Hematopoietic multipotent progenitor cell treated with erythropoietin and hydrocortisone succinate and interleukin-3 and kit ligand, for 6 days (in vitro differentiated cells): ENCODE measurements at regions not wholly inside any gene's neighbourhood (a gene's known extent, or its start where the extent isn't known, plus 50 kb on each side); places are given as distances from the start of the nearest gene placed in this dataset.

Experiments
- DNase-seq: peaks from one replicate; pipeline ENCODE4 v3.0.0-alpha.2; 2015

DNA sequence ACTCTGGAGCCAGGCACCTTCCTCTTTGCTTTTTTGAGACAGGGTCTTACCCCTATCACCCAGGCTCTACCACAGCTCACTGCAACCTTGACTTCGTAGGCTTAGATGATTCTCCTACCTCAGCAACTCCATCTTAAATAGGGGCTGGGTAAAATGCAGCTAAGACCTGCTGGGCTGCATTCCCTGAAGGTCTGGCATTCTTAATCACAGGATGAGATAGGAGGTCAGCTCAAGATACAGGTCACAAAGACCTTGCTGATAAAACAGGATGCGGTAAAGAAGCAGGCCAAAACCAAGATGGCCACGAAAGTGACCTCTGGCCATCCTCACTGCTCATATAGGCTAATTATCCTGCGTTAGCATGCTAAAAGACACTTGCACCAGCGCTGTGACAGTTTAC, 770.8 kb upstream of the PRKX start:
- DNase-seq = no peak

DNA sequence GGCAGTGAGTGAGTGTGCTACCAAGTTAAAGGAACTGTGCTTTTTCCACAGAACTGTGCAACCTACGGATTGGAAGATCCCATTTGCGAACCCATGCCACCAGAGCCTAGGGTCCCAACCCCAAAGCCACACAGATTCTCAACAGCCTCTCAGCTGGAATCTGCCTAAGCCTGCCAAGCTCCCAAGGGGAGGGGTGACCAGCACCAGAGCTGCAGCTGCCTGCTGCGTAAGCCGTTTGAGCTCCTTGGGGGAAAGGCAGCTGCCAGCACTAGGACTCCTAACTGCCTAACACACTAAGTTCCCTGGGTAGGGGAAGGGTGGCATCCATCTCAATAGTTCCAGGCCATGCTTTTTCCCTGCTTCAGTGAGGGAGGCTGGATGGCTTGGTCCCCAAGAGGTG, 738.1 kb upstream of the PRKX start:
- no peak for DNase-seq

DNA sequence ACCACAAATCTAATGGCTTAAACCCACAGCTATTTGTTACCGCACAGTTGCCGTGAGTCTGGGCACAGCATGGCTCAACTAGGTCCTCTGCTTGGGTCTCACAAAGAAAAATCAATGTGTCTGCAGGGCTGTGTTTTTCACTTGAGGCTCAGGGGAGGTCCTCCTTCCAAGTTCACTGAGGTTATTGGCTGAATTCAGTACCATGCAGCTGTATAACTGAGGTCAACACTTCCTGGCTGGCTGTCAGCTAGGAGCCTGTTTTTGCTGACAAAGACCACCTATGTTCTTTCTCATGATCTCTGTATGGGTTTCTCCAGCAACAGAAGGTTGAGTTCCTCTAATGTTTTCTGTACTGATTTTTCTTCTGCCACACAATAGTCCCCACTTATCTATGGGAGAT, 736.7 kb upstream of the PRKX start:
- no peak for DNase-seq

DNA sequence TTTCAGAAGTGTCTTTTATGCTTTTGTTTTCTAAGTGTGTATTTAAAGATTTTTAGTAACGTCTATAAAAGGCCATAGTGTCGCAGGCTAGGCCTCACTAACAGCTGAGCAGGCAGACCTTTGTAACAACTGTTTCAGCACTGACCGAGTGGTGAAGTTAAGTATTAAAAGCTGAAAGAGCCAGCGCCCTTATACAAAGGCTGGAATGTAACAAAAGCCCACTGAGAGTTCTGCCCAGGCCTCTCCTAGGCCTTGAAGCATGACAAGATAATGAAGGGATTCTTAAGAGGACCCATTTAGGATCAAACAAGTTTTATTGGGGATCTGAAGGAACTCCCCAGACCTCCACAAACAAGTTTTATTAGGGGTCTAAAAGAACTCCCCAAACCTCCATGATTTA, 722.5 kb upstream of the PRKX start:
- DNase-seq = no peak

DNA sequence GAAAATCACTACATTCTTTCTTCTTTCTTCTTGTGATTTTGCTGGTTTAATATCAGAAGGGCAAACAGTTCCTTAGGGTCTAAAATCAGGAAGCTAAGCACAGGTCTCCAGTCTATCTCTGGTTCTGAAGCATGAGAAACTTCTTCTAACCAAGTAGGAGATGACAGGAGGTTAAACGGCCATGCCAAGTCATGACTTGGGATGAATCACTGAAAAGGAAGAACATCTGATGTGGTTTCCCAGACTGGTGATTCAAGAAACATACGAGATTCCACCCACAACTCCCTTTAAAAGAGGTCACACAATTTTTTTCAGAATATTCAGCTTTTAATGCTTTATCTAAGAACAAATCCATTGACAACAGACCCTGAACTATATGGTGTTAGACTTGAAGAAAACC, 684.0 kb upstream of the PRKX start:
- no peak for DNase-seq

DNA sequence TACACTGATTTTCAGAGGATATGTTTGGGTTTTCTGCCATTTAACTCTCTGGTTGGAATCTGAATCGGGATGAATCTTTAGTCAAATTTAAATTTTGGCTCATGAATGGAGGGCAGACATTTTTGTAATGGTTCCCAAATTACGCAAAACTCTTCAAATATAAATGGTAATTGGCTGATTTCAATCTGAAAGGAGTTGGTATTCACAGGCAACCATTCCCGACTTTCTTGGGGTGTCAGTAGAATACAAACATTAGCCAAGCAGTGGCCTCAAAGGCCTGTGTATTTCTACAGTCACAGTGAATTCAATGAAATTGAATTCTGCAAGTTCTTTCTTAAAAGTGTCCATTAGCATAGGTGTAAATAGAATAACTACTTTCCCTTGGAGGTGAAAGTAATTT, 668.8 kb upstream of the PRKX start:
- no peak for DNase-seq

DNA sequence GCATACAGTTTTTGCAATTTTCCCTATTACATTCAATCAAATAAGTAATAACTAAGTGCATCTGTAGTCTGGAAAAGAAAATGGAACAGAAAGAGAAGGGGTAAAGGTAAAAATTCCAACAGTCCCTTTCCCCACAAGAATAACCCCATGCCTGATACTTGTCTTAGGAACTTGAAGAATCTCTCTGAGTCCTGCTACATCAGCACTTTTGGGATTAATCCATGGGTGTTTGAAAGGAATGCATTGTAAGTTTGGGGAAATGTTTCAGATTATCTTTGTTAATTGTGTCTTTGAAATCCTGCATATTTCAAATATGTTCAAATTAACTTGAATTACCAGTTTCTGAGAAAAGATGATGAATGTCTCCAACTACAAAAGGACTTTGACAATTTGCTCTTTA, 667.3 kb upstream of the PRKX start:
- no peak for DNase-seq

DNA sequence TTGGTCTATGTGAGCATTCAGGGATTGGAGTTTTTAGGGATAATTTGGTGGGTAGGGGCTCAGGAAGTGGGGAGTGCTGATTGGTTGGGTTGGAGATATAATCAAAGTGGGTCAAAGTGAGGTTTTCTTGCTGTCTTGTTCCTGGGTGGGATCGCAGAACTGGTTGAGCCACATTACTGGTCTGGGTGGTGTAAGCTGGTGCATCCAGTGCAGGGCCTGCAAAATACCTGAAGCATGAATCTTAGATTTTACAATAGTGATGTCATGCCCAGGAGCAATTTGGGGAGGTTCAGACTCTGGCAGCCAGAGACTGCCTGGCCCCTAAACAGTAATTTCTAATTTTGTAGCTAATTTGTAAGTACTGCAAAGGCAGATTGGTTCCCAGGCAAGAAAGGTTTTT, 665.6 kb upstream of the PRKX start:
- DNase-seq = no peak

DNA sequence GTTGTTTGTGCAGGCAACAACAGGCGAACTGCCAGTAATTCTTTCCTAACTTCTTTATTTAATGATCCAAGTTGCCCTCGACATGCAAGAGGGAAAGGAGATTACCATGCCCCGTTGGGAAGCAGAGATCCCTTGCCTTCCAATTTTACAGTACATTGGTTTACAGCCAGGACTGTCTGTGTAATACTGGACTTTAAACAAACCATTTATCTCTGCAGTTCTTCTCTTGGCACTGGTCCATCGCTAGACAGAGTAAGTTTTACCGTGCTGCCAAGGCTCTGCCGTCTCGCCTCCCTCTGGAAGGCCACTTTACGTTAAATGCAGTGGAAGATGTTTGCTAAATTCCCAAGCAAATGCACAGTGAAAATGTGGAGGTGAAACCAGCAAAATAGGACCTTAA, 660.3 kb upstream of the PRKX start:
- DNase-seq = no peak

DNA sequence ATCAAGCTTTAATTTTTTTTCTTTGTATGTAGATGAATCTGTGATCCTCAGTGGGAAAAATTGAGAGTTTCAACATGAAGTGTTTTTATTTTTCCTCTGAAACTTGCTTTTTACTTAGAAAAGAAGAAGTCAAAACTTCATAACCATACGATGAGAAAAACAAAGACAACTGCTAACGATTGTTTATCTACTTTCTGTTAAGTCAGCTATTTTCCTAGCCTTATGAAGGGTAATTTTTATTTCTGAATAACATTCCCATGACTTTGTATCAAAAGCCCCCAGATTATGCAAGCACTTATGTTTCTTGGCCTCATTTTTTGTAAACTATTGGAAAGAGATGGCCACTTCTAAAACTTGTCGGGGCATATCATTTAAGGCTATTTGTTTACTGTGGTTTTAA, 645.1 kb upstream of the PRKX start:
- no peak for DNase-seq

DNA sequence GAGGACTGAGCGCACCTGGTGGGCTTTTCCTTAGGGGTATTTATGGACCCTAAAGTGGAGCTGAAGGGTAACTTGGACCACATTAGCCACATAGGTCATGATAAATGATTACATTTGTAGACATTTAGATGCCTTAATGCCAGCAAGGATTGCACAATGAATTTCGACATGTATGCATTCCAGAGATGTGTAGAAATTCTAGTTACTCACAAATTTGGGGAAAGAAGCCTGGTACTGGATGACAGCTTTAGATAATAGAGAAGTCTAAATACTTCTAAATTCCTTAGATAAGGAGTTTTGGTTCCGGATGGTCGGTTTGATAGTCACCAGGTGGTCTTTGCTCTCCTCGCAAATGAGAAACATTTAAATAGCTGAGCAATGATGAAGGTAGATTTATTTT, 609.5 kb upstream of the PRKX start:
- no peak for DNase-seq

DNA sequence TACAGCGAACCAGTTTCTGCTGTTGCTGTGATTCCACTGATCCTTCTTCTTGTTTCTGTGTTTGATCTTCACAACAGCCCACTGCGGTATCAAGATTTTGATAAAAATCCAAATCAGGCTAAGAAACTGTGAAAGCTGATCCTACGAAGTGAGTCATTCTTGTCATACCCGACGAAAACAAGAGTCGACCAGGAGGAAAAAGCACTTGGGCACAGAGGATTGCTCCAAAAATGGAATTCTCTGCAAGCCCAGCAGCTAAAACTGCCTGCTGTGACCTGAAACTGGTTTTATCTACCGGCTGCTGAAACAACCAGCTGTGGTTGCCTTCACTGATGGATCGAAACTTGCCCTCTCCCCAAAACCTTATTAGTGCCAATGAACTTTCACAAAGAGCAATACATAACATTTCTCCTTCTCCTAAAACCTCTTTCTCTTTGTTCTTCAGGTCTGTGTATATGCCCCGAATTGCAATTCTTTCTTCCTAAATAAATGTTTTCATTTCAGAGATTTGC, 607.0 kb upstream of the PRKX start:
- no peak for DNase-seq

DNA sequence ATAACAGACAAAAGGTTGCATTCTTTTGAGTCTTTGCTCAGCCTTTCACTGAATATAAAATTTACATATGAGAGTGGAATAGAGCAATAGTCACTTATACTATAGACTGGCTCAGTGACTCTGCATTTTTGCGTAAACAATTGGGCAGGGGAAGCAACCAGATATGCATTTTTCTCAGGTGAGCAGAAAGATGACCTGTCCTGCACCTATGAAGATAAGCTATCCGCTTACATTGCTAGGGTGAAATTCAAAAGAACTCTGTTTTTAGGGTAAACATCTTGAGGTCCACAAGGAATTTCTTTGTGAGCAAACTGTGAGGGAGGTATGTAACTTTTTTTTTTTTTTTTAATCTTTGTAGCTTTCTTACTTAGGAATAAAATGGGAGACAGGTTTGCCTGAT, 602.4 kb upstream of the PRKX start:
- DNase-seq = no peak

DNA sequence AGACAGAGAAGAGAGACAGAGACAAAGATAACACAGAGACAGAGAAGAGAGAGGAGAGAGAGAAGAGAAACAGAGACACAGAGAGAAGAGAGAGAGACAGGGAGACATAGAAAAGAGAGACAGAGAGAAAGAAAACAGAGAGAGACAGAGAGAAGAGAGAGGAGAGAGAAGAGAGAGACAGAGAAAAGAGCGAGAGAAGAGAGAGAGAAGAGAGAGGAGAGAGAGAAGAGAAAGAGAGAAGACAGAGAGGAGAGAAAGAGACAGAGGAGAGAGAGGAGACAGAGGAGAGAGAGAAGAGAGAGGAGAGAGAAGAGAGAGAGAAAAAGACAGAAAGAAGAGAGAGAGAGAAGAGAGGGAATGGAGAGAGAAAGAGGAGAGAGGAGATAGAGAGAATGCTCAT, 601.1 kb upstream of the PRKX start:
- no peak for DNase-seq

DNA sequence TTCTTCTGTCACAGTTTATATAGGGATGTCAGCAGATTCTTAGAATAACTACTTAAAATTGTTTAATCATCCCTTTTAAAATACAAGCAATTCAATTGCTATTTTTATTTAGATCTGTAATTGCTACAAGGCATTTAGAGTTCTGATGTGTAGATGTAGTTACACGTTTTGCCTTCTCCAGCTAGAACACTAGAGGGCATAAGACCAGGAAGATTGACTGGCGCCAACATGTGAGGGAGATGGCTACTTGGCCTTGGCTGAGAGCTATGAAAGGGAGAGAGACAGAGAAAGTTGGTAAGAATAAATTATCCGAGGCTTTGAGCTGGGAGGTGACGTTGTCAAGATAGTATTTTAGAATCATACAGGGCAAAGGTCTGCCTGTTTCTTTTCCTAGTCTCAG, 563.7 kb upstream of the PRKX start:
- no peak for DNase-seq

DNA sequence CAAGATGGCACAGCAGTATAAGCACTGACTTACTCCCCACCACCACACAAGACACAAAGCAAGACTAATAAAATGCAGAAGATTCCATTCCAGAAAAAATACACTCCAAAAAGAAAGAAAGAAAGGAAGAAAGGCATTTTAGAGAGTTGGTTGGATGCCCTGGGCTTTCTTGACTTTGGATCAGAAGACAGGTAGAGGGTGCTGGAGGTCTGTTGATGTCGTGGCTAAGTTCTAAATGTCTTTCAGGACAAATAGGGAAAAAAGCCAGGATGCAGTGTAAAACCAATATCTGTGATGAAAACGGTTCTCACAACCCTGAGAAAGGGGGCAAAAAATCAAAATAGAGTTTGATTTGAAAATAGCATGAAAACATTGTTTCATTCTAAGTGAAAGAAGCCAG, 555.2 kb upstream of the PRKX start:
- no peak for DNase-seq

DNA sequence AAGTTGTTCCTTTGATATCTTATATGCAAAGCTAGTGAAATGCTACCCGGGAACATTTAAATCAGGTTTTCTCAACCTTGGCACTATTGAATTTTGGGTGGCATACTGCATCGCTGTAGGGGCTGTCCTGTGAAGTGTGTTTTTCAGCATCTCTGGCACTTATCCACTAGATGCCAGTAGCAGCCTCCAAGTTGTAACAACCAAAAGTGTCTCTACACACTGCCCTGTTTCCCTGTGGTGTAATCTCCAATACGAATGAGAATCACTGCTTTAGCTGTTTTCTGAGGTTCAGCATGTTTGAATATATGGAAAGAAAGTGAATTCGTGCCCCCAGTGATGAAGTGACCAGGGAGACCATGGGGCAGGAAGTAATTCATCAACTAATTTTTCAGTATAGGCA, 551.6 kb upstream of the PRKX start:
- no peak for DNase-seq

DNA sequence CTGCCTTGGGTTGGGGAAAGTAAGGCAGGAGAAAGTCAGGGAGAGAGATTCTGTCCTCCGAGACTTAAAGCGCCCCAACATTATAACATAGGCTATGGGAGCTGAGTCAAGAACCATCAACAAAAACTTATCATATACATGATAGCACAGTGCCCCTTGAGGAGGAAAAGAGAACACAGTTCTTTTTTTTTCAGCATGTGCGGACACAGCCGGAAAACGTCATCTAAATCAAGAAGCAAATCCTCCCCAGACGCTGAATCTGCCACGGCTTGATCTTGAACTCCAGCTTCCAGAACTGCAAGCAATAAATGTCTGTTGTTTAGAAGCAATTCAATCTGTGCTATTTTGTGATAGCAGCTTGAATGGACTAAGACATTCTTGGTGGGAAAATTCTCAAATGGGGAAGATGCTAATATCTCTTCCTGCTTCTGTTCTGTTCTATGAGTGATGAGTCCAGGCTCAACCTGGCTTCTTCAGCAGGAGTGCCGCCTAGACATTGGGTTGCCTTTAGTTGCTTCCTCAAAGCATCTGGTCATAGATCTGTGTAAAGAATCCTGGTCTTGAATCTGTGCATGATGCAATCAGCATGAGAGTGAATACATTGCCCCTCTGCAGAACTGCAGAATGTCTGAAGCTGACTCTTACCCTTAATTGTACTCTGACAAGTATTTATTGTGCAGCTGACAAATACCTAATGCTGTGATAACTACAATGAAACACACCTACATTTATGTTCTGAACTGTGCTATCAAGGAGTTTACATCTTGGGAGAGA, 549.8 kb upstream of the PRKX start:
- no peak for DNase-seq

DNA sequence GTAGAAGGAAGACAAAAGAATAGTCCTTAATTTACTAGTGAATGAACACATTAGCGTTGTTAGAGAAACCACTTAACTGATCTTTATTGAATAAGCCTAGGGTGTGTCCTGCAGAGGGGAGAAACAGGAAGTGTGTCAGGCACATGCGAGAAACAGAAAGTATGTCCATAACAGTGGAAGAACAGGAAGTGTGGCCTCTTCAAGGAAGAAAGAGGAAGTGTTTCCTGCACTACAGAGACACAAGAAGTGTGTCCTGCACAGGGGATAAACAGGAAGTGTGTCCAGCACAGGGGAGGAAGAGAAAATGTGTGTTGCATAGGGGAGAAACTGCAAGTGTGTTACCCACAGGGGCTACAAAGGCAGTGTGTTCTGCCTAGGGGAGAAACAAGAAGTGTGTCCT, 539.6 kb upstream of the PRKX start:
- DNase-seq = no peak

DNA sequence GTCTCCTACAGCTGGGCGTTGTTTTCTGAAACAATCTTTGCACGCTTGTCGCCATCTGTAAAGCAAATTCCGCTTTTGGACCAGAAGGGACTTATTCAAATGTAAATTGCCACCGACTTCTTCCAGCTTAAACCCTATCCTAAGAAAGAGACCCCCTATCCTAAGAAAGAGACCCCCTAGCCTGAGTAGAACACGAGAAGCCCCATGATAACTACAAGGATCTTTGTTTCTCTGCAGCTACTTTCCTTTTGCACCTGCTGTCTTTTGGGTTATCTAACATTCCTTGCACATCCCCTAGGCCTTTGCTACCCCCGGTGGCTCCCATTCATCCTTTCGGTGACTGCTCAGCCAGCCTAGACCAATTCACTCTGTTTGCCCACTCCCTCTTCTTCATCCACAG, 536.0 kb upstream of the PRKX start:
- no peak for DNase-seq

DNA sequence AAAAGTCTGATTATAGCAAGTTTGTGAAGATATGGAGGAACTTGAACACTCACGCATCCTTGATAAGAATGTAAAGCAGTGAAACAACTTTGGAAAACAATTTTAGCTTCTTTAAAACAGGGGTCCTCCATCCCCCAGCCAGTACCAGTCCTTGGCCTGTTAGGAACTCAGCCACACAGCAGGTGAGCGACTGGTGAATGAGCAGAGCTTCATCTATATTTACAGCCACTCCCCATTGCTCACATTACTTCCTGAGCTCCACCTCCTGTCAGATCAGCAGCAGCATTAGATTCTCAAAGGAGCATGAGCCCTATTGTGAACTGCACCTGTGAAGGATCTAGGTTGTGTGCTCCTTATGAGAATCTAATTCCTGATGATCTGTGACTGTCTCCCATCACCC, 530.3 kb upstream of the PRKX start:
- DNase-seq = no peak

DNA sequence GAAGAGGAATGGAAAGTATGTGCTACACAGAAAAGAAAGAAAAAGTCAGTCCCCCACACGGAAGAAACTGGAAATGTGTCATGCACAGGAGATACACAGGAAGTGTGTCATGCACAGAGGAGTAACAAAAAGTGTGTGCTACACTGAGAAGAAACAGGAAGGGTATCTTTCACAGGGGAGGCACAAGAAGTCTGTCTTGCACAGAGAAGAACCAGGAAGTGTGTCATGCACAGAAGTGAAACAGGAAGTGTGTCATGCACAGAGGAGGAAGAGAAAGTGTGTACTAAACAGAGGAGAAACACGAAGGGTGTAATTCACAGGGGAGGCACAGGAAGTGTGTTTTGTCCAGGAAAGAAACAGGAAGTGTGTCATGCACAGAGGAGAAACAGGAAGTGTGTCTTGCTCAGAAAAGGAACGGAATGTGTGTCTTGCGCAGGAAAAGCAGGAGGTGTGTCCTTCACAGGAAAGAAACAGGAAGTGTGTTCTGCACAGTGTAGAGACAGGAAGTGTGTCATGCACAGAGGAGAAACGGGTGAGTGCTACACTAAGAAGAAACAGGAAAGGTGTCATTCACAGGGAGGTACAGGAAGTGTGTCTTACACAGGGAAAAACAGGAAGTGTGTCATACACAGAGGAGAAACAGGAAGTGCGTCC, 527.2 kb upstream of the PRKX start:
- DNase-seq = peak; percentile 10

DNA sequence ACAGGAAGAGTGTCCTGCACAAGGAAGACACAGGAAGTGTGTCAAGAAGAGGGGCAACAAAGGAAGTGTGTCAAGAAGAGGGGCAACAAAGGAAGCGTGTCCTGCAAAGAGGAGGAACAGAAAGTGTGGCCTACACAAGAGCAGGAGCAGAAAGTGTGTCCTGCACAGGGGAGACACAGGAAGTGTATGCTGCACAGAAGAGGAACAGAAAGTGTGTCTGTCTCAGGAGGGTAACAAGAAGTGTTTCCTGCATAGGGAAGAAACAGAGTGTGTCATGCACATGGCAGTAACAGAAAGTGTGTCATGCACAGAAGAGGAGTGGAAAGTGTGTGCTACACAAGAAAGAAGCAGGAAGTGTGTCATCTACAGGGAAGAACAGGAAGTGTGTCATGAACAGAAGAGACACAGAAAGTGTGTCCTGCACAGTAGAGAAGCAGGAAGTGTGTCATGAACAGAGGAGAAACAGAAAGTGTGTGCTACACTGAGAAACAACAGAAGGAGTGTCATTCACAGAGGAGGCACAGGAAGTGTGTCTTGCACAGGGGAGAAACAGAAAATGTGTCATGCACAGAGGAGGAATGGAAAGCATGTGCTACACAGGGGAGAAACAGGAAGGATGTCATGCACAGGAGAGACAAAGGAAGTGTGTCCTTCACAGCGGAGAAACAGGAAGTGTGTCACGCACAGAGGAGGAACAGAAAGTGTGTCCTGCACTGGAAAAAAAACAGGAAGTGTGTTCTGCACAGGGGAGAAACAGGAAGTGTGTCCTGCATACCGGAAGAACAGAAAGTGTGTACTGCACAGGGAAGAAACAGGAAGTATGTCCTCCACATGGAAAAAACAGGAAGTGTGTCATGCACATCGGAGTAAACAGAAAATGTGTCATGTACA, 526.4 kb upstream of the PRKX start:
- no peak for DNase-seq

DNA sequence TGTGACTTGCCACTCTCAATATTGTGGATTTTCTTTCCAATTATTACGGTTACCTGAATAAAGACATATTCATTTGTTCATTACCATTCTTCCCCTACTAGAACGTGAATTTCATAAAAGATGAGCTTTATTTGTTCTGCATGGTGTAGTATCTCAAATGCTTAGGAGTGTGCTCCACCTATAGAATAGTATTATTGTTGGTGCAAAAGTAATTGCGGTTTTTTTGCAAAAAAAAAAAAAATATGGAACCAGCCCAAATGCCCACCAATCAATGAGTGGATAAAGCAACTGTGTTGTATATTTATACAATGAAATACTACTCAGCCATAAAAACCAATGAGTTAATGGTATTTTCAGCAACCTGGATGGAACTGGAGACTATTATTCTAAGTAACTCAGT, 525.5 kb upstream of the PRKX start:
- DNase-seq = no peak
